OCI-LY7 (cell line): ENCODE measurements at regions not wholly inside any gene's neighbourhood (a gene's known extent, or its start where the extent isn't known, plus 50 kb on each side); places are given as distances from the start of the nearest gene placed in this dataset.

ENCODE experiments used
- EZH2phosphoT487 ChIP-seq: fragments of 200-600 bp; sonication (generic); IDR thresholded peaks from 2 replicates; pipeline ENCODE4 v1.6.1; 2018; ENCODE audit warnings: low read depth, borderline replicate concordance, mild to moderate bottlenecking, mixed run types, antibody characterized with exemption, low read length, moderate library complexity, mixed read lengths
- TF ChIP-seq, protein P1 (sequence below): fragments of 200-600 bp; sonication (generic); conservative IDR thresholded peaks from 2 replicates; pipeline ENCODE4 v1.5.1; 2014; ENCODE audit warnings: mild to moderate bottlenecking, antibody characterized with exemption, low read length, moderate library complexity, mixed read lengths

DNA sequence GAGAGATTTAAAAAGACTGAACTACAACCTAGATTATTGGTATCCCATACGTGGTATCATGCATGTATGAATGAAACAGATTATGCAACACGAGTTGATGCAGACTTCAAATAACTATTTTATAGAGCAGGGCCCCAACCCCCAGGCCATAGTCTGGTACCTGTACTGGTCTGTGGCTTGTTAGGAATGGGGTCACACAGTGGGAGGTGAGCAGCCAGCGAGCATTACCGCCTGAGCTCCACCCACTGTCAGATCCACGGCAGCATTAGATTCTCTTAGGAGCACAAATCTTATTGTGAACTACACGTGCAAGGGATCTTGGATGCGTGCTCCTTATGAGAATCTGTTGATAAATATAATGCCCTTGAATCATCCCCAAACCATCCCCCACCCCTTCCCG, 320.2 kb downstream of the TBC1D4 start:
- TF ChIP-seq, protein P1, sequence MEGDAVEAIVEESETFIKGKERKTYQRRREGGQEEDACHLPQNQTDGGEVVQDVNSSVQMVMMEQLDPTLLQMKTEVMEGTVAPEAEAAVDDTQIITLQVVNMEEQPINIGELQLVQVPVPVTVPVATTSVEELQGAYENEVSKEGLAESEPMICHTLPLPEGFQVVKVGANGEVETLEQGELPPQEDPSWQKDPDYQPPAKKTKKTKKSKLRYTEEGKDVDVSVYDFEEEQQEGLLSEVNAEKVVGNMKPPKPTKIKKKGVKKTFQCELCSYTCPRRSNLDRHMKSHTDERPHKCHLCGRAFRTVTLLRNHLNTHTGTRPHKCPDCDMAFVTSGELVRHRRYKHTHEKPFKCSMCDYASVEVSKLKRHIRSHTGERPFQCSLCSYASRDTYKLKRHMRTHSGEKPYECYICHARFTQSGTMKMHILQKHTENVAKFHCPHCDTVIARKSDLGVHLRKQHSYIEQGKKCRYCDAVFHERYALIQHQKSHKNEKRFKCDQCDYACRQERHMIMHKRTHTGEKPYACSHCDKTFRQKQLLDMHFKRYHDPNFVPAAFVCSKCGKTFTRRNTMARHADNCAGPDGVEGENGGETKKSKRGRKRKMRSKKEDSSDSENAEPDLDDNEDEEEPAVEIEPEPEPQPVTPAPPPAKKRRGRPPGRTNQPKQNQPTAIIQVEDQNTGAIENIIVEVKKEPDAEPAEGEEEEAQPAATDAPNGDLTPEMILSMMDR: no peak
- TF ChIP-seq EZH2phosphoT487: no peak
